A673 (cell line): ENCODE measurements at regions not wholly inside any gene's neighbourhood (a gene's known extent, or its start where the extent isn't known, plus 50 kb on each side); places are given as distances from the start of the nearest gene placed in this dataset.

Experiments
- CTCF ChIP-seq: fragments of 300-800, 200-600 bp; sonication (generic); conservative IDR thresholded peaks from 2 replicates; pipeline ENCODE4 v1.5.1; 2017; ENCODE audit warnings: low read depth, mild to moderate bottlenecking, antibody characterized with exemption, low read length, moderate library complexity, mixed read lengths
- EZH2 ChIP-seq: fragments of 200-600 bp; sonication (generic); IDR thresholded peaks from 2 replicates; pipeline ENCODE4 v1.6.1; 2017; ENCODE audit warnings: borderline replicate concordance, low read depth, mild to moderate bottlenecking, mixed read lengths, antibody characterized with exemption, low read length; ENCODE audit not compliant: poor library complexity, severe bottlenecking

- TF ChIP-seq CTCF (no peak), EZH2 (no peak)
Measured at GRCh38 chr7:41097501-41097900, 605.4 kb downstream of the INHBA start.
